ENCODE measurements at regions not wholly inside any gene's neighbourhood (a gene's known extent, or its start where the extent isn't known, plus 50 kb on each side); places are given as distances from the start of the nearest gene placed in this dataset.

DNA sequence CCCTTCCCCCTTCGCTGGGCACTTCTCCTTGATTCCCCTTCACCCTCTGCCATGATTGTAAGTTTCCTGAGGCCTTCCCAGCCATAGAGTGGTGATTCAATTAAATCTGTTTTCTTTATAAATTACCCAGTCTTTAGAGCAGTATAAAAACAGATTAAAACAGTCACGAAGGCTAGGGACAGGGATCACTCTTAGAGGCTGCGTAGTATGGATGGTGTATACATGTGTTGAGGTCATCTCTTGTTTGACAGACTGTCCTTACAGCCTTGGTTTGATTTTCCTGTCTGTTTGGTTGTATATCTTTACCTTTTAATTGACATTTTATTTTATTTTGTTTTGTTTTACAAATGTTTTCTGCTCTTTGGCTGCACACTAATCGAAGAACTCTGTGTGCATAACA is 1155.7 kb upstream of the CDH18 start:
- TF ChIP-seq, protein P1, sequence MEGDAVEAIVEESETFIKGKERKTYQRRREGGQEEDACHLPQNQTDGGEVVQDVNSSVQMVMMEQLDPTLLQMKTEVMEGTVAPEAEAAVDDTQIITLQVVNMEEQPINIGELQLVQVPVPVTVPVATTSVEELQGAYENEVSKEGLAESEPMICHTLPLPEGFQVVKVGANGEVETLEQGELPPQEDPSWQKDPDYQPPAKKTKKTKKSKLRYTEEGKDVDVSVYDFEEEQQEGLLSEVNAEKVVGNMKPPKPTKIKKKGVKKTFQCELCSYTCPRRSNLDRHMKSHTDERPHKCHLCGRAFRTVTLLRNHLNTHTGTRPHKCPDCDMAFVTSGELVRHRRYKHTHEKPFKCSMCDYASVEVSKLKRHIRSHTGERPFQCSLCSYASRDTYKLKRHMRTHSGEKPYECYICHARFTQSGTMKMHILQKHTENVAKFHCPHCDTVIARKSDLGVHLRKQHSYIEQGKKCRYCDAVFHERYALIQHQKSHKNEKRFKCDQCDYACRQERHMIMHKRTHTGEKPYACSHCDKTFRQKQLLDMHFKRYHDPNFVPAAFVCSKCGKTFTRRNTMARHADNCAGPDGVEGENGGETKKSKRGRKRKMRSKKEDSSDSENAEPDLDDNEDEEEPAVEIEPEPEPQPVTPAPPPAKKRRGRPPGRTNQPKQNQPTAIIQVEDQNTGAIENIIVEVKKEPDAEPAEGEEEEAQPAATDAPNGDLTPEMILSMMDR (IDR thresholded peaks at IDR 0.05): no peak
- TF ChIP-seq POLR2A (IDR thresholded peaks at IDR 0.05): no peak

Data from testis (tissue), 2 donors.